Right lung (tissue), 2 donors: ENCODE measurements at regions not wholly inside any gene's neighbourhood (a gene's known extent, or its start where the extent isn't known, plus 50 kb on each side); places are given as distances from the start of the nearest gene placed in this dataset.
"Not testable (repeated sequence)": the region's sequence is repeated elsewhere in the genome, so short reads cannot be mapped to it uniquely, and the experiment has no call there.

Source experiments
- DNase-seq, 2 donors: peaks; one replicate each; pipeline ENCODE4 v3.0.0-alpha.2; 2013

DNA sequence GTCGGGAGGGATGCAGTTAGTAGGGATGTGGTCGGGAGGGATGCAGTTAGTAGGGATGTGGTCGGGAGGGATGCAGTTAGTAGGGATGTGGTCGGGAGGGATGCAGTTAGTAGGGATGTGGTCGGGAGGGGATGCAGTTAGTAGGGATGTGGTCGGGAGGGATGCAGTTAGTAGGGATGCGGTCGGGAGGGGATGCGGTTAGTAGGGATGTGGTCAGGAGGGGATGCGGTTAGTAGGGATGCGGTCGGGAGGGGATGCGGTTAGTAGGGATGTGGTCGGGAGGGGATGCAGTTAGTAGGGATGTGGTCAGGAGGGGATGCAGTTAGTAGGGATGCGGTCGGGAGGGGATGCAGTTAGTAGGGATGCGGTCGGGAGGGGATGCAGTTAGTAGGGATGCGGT is 96.2 kb downstream of the BDH1 start:
- DNase-seq: not testable (repeated sequence)

DNA sequence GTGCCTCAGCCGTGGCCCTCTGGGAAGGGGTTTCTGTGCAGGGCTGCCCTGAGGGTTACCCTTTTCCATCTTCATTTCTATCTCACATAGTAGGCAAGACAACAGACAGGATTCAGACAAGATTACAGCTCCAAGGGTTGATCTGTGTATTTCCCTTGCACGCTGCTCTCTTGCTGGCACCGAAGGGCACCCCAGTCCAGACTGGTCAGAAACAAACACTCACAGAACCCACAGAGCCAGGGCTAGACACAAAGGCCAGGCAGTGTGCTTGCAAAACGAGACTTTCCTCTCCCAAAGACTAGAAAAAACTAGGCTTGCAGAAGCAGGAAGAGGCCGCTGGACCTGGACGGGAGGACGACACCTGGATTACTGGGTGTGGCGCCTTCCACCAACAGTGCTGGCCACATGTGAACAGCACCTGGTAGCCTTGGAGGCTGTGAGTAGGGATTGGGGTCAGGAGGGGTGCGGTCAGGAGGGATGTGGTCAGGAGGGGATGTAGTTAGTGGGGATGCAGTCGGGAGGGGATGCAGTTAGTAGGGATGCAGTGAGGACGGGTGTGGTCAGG is 96.8 kb downstream of the BDH1 start:
- DNase-seq: no peak

DNA sequence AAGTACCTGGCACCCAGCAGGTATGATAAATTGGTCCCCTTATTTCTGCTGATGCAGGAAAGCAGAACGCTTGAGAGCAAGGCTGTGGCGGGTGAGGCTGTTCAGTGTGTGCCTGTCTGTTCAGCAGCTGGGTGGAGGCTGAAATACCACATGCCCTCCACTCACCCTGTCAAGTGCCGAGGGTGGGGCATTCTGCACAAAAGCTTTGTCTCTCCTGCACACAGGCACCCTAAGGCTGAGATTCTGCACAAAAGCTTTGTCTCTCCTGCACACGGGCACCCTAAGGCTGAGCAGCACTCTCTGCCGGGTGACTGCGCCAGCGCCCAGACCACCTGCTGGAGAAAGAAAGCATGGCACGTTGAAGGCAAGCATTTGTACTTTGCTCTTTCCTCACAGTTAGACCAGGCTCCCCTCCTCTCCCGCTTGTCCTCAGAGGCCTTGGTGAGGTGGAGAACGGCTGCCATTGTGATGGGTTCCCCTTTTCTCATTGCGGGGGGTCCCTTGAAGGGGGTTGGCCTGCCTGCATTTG is 97.5 kb downstream of the BDH1 start:
- no peak for DNase-seq

DNA sequence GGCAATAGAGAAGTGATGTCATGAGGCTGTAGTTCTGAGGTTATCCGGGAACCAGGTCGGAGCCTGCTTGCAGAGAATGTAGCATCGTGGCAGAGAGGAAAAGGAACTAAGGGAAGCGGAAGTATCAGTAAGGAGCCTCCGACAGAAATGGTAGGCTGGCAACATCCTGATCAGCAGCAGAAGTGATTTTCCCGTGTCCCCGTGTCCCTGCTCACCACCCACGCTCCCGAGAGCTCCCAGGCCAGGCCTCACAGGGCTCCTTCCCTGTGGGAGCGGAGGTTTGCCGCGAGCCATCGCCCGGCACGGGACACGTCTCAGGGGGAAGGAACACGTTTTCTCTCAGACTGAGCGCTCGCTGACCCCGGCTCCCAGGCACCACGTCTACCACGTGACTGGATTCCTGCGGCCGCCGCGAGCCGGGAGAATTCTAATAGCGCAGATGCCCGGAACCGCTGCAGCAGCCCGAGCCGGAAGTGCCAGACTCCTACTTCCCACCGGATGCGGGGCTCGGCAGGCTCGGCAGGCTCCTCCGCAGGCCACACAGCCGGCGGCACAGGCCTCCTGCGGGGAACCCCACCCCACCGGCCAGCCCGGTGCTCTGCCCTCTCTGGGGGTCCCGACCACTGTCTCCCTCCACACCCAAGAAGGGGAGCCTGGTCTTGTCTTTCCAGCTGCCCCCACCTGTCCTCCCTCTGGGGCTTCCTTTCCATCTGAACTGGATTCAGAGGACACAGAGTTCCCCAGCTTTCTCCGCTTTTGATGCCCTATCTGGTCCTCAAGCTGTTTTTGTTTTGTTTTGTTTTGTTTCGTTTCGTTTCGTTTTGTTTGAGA is 99.3 kb downstream of the BDH1 start:
- peak; percentile 81 for DNase-seq

DNA sequence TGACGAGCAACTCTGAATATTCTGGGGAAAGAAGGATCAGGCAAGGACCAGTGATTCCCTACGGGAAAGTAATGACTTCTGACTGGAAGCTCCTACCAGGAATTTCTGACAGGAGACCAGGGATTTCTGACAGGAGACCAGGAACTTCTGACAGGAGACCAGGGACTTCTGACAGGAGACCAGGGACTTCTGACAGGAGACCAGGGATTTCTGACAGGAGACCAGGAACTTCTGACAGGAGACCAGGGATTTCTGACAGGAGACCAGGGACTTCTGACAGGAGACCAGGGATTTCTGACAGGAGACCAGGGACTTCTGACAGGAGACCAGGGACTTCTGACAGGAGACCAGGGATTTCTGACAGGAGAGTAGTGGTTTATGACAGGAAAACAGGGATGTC is 100.9 kb downstream of the BDH1 start:
- DNase-seq: not testable (repeated sequence)

DNA sequence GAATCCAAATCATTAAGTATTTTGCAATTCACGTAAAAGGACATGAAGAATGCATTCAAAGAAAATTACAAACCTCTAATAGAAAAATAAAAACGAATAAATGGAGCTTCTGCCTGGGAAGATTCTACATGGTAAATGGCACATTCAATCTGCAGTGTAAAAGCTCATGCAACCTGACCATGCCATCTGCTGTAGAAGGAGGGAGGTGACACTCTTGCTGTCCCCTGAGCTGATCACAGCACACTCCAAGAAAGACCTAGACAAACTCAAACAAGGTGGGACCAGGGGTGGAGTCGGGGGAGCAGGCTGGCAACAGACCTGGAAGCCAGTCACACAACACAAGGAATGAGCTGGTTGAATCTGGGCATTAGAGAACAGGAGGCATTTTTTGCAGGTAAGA is 101.8 kb downstream of the BDH1 start:
- DNase-seq: no peak

DNA sequence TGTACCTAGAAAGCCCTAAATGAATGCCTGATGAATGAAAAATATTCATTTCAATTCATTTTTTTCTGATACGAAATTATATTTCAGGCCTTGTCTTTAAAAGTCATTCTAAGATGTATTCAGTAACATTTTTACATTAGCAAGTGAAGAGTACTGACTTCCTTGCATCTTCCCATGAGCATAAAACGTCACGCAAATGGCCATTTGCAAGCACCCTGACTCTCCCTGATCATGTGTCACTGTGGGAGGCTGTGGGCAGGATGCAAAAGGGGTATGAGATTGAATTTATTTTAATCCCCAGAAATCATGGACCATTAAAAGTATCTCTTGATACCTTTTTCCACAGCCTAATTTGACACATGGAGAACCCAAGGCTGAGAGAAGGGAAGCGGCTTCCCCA is 105.0 kb downstream of the BDH1 start:
- no peak for DNase-seq

DNA sequence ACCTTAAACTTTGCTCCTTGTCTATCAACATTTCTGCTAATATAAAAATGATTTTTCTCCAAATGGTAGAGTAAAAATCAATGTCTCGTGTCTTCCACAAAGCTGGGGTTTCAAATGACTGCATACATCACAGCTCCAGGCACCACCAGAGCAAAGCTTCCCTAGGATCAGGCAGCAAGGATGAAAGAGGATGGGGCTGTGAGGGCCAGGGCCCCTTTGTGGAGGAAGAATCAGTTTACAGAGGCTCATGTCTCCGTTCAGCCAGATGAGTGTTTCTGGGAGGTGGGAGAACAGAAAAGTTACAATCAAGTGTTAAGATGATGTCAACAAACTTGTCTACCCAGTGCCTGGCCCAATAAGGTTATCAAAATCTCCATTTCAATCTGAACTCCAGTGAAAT is 105.5 kb downstream of the BDH1 start:
- no peak for DNase-seq

DNA sequence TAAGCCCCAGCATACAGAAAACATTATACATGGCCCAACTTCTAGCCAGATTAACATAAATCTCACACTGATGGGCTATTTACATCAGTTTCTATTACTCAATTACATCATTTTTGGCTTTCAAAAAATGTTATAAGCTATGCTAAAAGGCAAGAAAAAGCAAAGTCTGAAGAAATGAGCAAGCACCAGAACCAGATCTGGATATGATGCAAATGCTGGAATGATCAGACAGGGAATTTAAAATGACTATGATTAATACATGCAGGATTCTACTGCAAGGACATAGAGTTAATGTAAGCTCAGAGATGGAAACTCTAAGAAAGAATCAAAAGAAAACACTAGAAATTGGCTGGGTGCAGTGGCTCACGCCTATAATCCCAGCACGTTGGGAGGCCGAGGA is 106.6 kb downstream of the BDH1 start:
- not testable (repeated sequence) for DNase-seq

DNA sequence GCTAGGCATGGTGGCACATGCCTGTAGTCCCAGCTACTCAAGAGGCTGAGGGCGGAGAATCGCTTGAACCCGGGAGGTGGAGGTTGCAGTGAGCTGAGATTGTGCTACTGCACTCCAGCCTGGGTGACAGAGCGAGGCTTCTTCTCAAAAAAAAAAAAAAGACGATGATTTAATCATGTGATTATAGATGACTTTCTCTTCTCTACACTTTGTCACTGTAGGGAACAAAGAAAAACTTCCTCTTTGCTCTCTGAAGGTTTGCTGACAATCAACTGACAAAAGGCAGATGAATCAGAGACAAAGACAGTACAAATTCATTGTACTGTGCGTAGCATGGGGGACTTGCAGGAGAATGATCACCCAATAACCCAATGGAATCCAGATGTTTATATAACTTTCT is 108.0 kb downstream of the BDH1 start:
- not testable (repeated sequence) for DNase-seq

DNA sequence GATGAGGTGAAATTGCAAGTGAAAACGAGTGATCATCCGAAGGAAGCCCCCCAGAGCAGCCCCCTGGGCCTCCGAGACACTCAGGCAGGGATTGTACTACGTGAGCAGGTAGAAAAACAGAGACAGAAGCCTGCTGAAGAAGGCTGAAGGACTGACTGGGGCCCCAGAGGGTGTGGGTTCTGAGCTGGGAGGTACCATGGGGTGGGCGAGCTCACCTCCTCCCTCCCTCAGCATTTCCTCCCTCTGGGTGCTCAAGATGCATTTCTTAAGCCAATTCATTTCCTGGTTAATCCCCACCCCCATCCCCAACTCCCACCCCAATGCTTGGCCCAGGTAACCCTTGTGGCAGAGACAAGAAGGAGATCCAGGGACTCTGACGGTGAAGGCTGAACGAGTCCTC is 108.7 kb downstream of the BDH1 start:
- DNase-seq: no peak

DNA sequence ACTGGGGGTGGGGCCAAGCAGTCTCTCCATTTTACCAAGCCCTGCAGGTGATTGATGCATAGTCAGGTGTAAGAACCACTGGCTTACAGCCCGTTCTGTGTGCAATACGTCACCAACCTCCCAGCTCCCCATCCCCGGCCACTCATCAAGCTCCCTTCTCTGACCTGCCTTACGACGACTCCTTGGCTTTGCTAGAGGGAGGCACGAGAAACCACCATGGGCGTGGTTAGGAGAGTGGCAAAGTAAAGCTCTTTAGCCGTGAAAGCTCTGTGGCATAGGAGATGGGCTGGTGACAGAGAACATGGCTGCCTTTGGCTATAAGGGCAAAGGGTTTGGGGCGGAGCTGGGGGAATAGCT is 109.1 kb downstream of the BDH1 start:
- no peak for DNase-seq

DNA sequence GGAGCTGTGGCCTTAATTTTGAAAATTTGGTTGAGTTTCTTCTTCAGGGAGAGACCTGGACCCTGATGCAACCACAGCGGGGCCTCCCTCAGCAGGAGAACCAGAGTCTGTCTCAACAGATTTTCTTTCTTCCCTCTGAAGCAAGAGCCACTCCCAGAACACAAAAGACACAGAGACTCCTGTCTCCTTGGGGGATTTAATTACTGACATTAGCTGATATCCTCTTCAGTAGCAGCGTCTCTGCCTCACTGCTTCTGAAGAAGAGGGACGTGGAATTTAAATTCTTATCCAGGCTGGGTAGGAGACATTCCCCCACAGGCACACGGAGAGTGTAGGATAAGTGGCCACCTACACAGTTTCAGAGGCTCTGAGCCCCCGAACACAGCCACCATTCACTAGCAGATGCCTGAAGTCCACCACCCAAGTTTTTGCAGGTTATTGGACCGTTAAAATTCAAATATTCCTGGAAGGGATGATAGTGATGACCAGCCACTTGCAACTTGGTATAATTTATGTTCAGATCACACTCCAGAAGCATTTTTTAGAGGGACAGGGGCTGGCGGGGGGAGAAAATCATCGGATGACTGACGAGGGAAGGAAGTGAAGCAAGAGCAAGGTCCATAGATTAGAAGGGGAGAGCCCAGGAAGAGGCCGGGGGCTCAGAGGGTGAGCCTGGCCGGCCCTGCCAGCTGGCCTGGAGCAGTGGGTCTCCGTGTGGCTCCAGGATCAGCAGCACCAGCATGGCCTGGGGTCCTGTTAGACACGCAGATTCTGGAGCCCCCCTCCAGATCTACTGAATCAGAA is 109.7 kb downstream of the BDH1 start:
- DNase-seq: no peak

DNA sequence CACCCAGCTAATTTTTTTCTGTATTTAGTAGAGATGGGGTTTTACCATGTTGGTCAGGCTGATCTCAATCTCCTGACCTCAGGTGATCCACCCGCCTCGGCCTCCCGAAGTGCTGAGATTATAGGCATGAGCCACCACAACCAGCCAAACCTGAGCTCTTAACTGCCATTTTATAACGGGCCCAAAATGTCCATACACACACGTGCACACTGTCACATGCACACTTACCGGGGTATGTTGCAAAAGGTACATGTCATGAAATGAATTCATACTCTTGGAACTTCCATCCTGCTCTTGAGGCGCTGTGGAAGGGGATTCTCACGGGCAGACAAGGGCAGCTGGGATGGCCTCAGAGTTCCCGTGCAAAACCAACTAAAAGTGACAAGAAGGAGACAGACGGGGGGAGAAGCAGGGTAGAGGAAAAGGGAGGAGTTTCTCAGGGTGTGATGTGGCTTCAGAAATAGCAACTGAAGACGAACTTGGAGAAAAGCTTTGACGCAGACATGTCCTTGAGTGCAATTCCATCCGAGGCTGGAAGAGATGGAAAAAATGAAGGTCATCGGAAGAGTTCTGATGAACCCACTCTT is 110.9 kb downstream of the BDH1 start:
- DNase-seq: no peak

DNA sequence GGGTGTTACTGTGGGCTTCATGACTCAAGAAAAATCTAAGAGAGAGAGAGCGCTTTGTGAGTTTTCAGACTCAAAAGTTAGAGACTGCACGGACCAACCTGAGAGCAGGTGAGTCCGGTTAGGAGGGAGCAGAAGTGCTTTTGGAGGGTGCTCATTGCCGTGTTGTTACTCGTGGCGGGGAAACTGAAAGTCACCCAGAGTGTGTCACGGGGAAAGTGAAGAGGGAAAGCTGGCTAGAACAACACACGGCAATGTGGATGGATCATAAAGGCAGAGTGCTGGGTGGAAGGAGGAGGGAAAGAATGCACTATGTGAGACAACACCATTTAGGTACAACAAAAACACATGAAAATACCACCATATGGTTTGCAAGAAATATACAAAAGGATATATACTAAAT is 112.3 kb downstream of the BDH1 start:
- no peak for DNase-seq

DNA sequence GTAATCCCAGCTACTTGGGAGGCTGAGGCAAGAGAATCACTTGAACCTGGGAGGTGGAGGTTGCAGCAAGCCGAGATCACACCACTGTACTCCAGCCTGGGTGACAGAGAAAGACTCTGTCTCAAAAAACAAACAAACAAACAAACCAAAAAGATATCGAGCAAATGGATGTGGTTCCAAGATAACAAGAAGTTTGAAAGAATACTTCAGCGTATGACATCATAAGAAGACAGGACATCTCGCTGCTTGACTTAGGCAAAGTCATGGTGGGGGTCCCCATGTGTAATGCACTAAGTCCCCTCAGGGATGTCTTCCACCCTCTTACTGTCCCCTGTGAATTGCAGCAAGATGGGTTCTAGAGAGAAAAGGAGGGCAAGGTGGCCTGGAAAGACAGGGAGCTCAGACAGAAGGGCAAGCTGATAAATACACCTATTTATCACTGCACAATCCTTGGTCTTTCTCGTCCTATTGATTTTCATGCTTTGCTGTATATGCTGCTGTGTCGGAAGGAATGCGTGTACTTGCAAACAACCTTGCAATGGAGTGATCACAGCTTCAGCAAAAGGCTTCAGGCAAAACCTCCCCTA is 115.0 kb downstream of the BDH1 start:
- no peak for DNase-seq

DNA sequence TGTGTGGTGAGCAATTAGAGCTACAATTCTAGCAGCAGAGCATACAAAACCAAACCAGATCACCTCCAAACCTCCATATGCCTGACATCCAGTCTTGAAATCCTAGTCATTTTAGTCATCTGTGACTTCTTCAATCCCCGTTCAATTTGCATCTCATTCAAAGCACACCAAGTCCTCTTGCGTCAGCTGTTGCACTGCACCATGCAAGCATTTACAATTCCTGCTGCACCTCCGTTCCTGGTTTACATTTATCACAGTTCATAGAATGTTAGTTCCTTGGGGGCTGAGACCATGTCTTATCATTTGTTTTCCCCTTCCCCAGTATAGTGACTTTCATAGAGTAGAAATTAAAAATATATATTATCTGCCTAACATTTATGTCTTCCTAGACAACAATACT is 116.9 kb downstream of the BDH1 start:
- DNase-seq: no peak

DNA sequence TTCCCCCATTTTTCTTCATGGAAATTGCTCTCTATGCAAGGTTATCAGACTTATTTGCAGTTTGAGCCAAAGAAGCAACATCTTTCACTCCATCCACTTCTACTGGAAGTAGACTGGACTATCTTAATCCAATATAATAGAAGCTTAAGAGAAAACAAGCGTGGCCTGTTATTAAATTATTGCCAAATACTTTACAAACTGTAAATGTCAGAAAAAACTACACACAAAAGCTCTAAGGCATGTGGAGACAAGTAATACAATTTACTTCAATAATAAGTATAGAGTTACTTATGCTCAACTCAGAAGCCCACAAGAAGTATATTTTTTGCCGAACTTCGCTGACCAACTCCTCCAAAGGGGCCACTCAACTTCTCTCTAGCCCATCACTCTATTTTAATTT is 120.3 kb downstream of the BDH1 start:
- DNase-seq: no peak

DNA sequence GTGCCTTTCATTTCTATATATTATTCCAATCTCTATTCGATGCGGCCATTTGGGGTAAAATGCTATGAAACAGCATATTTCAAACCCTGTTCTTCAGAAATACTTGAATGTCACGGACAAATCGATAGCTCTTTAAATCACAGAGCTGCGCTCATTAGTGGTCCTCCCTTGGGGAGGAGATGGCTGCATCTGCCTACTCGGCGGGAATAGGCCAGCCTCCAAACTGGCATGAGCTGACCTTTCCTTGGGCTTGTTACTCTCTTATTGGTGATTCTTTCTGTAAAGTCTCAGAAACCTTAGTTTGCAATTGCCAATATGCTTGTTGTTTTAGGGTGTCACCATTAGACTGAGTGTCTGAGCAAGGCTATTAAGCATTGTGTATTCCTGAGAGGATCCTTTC is 120.9 kb downstream of the BDH1 start:
- DNase-seq: no peak

DNA sequence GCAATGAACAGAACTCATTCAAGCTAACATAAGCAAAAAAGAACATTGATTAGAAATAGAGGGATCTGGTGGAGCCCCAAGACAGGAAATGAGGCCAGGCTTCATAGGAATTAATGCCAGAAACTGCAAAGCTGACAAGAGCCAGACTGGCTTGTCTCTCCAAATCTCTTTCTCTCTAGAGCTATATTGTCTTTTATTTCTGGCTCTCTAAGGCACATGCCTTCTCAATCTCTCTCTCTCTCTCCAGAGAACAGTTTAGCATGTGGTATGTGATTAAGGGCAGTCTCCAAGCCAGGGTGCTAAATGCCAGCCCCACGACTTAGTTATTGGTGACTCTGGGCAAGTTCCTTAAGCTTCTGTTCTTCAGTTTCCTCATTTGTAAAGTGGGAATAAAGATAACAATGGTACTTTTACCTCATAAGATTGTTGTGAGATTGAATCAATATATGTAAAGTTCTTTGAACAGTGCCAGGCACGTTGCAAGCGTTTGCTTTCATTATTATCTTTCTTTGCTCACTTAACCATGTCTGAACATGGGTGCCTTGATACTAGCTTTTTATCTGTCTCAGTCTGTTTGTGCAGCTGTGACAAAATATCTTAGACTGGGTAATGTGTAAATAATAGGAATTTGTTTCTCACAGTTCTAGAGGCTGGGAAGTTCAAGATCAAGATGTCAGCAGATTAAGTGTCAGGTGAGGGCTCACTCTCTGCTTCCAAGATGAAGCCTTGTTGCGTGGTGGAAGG is 123.2 kb downstream of the BDH1 start:
- DNase-seq: peak; percentile 66 to 79

DNA sequence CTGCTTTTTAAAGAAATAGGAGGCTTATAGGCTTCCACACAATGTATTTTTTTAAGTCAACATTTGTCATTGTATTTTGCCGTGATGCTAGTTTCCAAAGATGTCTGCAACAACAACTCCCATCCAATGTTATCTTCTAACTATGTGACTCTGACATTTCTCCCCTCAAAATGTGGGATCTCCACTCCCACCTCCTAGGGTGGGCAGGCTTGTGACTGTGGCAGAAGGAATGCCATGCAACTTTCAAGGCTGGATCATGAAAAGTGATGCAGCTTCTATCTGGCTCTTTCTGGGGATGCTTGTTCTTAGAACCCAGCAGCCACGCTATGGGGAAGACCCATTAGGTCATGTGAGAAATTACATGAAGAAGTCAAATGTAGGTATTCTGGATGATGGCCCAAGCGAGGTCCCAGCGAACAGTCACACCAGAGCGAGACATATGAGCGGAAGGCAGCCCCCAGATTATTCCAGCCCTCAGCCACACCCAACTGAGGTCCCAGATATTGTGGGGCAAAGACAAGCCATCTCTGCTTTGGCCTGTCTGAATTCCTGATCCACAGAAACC is 124.3 kb downstream of the BDH1 start:
- no peak for DNase-seq
